ENCODE measurements at regions not wholly inside any gene's neighbourhood (a gene's known extent, or its start where the extent isn't known, plus 50 kb on each side); places are given as distances from the start of the nearest gene placed in this dataset.

GRCh38 chr4:90007494-90008167, 113.0 kb downstream of the MMRN1 start:
- no peak for TF ChIP-seq CTCF (IDR thresholded peaks at IDR 0.05; ENCODE audit: insufficient read depth, missing control alignments)
- FAIRE-seq (no peak), DNase-seq (ENCODE audit: insufficient read length, low spot score) (no peak)

- no peak for TF ChIP-seq CTCF (IDR thresholded peaks at IDR 0.05; ENCODE audit: insufficient read depth, missing control alignments)
- FAIRE-seq (no peak), DNase-seq (ENCODE audit: insufficient read length, low spot score) (no peak)
Measured at GRCh38 chr4:90012918-90013317, 114.3 kb upstream of the CCSER1 start.

GRCh38 chr4:90024519-90024918, 102.7 kb upstream of the CCSER1 start:
- TF ChIP-seq CTCF (IDR thresholded peaks at IDR 0.05; ENCODE audit: insufficient read depth, missing control alignments) = no peak
- no peak for FAIRE-seq
- no peak for DNase-seq (ENCODE audit: insufficient read length, low spot score)

- TF ChIP-seq CTCF (IDR thresholded peaks at IDR 0.05; ENCODE audit: insufficient read depth, missing control alignments) = peak; percentile 48
- DNase-seq (ENCODE audit: insufficient read length, low spot score) (no peak), FAIRE-seq (no peak)
Measured at GRCh38 chr4:90025248-90025647, 101.9 kb upstream of the CCSER1 start.

- FAIRE-seq = no peak
- DNase-seq (ENCODE audit: insufficient read length, low spot score) = no peak
- no peak for TF ChIP-seq CTCF (IDR thresholded peaks at IDR 0.05; ENCODE audit: insufficient read depth, missing control alignments)
Measured at GRCh38 chr4:90027565-90027964, 99.6 kb upstream of the CCSER1 start.

- no peak for TF ChIP-seq CTCF (IDR thresholded peaks at IDR 0.05; ENCODE audit: insufficient read depth, missing control alignments)
- FAIRE-seq = no peak
- DNase-seq (ENCODE audit: insufficient read length, low spot score) = no peak
Measured at GRCh38 chr4:90028460-90028859, 98.7 kb upstream of the CCSER1 start.

- TF ChIP-seq CTCF (IDR thresholded peaks at IDR 0.05; ENCODE audit: insufficient read depth, missing control alignments) = no peak
- no peak for FAIRE-seq
- no peak for DNase-seq (ENCODE audit: insufficient read length, low spot score)
Measured at GRCh38 chr4:90030202-90030601, 97.0 kb upstream of the CCSER1 start.
